Dermis blood vessel endothelial cell (primary cell): ENCODE measurements at regions not wholly inside any gene's neighbourhood (a gene's known extent, or its start where the extent isn't known, plus 50 kb on each side); places are given as distances from the start of the nearest gene placed in this dataset.
A peak's percentile ranks its signal among the peaks of the same experiment; 100 is the strongest.
"Not testable (repeated sequence)": the region's sequence is repeated elsewhere in the genome, so short reads cannot be mapped to it uniquely, and the experiment has no call there.

Source experiments
- DNase-seq: peaks from one replicate; pipeline ENCODE4 v3.0.0; 2010

- no peak for DNase-seq
Observed at GRCh38 chr10:3659203-3659917, 125.6 kb downstream of the KLF6 start.

DNA sequence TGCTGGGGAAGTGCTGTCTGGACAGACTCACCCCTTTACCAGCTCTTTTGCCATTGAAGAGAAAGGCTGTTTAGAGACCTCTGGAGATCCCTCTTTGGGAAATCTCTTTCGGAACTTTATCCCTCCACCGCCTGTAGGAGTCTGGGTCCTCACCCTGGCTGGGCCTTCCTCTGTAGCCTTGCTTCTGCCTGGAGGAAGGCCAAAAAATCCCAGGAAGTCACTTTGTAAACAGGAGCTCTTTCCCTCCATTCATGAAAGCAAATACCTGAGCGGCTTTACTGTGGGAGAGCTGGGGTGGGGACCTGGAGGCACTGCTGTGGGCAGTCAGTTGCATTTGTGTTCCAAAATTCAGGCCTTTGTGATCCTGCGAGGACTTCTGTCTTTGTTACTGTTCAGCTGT lies 126.2 kb downstream of the KLF6 start:
- no peak for DNase-seq

- DNase-seq = no peak
Observed at GRCh38 chr10:3656214-3656613, 128.8 kb downstream of the KLF6 start.

DNA sequence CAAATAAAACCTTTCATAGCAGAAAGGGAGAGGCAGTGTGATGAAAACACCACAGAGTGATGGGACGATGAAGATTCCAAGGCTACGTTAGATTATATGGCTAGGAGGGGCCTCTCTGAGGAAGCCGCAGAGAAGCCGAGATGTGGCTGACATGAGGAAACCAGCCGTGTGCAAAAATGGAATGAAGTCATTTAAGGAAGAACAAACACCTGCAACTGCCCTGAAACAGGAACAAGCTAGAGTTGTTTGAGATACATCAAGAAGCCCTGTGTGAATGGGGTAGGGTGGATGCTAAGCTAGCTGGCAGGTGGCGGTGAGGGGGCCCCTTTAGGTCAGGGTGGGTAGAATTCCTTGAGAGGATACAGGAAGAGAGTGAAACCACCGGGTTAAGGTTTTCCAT lies 129.5 kb downstream of the KLF6 start:
- DNase-seq = no peak

GRCh38 chr10:3654980-3655379 lies 130.0 kb downstream of the KLF6 start:
- no peak for DNase-seq

GRCh38 chr10:3654496-3654895 lies 130.5 kb downstream of the KLF6 start:
- peak; percentile 18 for DNase-seq

DNA sequence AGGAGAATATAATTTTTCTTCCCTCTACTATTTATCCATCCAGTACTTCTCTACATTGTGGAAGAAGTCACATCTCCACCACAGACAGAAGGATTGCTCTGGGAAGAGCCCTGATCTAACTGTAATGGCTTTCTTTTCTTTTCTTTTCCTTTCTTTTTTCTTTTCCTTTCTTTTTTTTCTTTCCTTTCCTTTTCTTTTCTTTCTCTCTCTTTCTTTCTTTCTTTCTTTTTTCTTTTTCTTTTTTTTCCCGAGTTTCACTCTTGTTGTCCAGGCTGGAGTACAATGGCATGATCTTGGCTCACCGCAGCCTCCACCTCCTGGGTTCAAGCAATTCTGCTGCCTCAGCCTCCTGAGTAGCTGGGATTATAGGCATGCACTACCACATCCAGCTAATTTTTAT lies 131.7 kb downstream of the KLF6 start:
- not testable (repeated sequence) for DNase-seq

GRCh38 chr10:3652886-3653285 lies 132.1 kb downstream of the KLF6 start:
- DNase-seq = peak; percentile 12

- DNase-seq = no peak
Observed at GRCh38 chr10:3651969-3652653, 132.9 kb downstream of the KLF6 start.

DNA sequence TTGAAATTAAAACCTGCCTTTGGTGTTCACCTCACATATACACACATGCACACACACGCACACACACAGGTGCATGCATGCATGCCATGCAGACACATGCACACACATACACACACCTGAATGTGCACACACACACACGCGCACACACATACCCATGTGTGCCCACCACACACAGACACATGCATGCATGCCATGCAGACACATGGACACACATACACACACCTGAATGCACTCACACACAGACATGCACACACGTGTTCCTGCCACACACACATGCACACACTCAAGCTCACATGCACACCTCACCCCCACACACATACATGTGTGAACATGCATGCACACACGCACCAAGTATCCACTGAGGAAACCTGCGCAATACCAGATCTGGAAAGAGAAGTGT lies 136.4 kb downstream of the KLF6 start:
- no peak for DNase-seq

GRCh38 chr10:3648170-3648569 lies 136.8 kb downstream of the KLF6 start:
- DNase-seq = no peak

DNA sequence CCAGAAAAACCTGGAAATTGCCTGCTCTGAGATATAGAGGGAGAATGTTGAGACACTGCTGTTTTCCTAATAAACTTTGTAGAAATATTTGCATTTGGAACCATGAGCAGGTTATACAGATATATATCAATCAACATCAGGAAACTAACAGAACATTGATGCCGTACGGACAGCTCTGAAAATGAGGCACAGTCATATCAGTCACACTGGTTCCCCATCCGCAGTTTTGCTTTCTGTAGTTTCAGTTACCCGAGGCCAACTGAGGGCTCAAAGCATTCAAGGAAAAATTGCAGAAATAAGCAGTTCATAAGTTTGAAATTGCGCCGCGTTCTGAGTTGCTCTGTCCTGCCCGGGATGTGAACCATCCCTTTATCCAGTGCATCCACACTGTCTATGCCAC lies 137.9 kb downstream of the KLF6 start:
- no peak for DNase-seq

- DNase-seq = no peak
Observed at GRCh38 chr10:3645406-3645805, 139.6 kb downstream of the KLF6 start.

- no peak for DNase-seq
Observed at GRCh38 chr10:3640816-3641215, 144.2 kb downstream of the KLF6 start.

- no peak for DNase-seq
Observed at GRCh38 chr10:3639546-3639945, 145.5 kb downstream of the KLF6 start.

DNA sequence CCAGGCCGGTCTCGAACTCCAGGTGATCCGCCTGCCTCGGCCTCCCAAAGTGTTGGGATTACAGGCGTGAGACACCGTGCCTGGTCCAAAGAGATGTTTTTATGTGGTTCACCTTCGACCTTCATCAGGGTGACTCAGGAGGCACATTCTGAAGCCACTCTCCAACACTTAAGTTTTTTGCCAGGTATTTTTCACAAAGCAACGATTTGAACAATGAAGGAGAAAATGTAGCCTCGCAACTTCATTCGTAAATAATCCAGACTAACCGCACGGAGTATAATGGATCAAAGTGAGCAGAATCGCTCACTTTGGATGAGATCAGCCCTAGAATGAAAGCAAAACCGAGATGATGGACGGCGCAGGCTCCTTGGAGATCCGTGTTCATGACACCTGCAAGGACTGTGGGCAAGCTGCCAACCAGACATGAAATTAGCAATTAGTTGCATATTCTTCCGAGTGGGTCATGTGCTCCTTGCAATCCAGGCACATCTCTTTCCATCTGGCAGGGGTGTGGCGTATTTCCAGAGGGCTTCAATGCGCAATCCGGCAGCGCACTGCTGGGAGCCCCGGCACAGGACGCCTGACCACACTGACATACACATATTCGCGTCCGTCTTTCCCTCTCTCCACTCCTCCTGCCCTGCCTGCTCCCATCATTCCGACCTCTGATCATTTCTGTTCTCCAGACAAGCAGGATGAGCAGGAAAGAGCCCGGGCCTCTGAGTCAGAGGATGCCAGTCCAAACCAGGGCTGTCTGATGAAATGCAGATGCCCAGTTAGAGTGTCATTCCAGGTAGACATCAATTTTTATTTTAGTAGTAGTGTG lies 148.4 kb downstream of the KLF6 start:
- no peak for DNase-seq

DNA sequence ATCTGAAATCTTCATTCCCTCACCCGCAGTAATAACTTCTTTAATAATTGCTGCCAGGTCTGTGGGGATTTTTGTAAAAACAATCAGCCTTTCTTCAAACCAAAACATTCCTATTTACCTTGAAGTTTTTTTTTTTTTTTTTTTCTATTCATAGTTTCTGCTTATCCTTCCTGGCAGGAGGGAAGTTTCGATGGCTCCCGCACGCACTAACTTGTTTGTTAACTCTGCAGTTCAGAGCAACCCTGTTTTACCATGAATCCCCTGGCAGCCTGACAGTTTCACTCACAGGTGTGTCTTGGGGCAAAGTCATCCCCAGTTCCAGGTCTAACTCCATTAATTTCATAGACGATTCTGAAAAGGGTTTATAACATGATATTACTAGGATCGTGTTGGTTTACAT lies 149.3 kb downstream of the KLF6 start:
- DNase-seq = no peak

- no peak for DNase-seq
Observed at GRCh38 chr10:3635211-3635671, 149.8 kb downstream of the KLF6 start.

DNA sequence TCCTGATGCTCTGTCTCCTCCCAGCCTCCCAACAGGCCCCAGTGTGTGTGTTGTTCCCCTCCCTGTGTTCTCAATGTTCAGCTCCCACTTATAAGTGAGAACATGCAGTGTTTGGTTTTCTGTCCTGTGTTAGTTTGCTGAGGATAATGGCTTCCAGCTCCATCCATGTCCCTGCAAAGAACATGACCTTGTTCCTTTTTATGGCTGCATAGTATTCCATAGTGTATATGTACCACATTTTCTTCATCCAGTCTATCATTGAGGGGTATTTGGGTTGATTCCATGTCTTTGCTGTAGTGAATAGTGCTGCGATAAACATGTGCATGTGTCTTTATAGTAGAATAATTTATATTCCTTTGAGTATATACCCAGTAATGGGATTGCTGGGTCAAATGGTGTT lies 150.4 kb downstream of the KLF6 start:
- not testable (repeated sequence) for DNase-seq

DNA sequence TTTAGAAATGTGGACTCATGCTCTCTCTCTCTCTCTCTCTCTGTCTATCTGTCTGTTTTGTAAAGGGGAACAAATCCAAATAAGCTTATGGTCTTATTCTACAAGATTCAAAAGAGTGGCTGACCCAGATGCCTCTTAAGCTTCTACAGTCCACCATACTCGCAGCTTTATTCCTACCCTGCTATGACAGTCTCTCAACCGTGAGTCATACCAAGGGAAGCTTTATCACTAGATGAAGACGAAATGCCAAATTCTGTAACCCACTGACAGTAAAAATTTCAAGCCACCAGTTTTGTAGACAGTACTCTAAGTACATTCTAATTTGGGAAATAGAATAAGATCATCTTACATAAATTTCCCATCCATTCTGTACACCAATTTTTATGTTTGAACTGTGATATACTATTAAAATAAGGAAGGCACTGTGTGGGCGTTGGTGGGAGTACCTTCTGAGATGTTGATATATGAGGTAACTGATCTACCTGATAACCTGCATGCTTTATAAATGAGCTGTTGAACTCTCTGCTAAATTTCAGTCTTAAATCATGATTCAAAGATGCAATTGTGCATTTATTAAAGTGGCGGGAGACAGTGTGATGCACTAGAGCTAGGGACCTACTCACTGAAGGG lies 153.2 kb downstream of the KLF6 start:
- no peak for DNase-seq

DNA sequence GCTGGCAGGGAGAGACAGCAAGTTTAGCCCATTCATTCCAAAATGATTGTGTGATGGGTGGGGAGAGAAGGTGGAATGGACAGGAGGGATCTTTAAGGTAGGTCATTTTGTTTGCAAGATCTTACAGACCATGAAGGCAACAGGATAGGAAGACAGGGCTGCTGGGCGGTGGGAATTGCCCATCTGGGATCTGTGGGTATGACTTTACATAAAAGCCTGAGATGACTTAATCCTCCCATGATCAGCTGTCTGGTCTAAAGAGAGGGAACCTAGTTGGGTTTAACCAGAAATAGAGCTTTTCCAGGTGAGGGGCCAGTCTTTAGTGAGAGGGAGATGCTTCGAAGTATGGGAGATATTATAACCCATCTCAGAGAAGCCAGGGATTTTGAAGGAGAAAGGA lies 153.7 kb downstream of the KLF6 start:
- no peak for DNase-seq

- DNase-seq = peak; percentile 4
Observed at GRCh38 chr10:3625959-3626751, 158.9 kb downstream of the KLF6 start.
